GM23248 (cell line): ENCODE measurements at regions not wholly inside any gene's neighbourhood (a gene's known extent, or its start where the extent isn't known, plus 50 kb on each side); places are given as distances from the start of the nearest gene placed in this dataset.

Source experiments
- DNase-seq: peaks from one replicate; pipeline ENCODE4 v3.0.0-alpha.2; 2015
- H2AFZ ChIP-seq: fragments of 200-600 bp; sonication (generic); 2 replicates; pipeline ENCODE4 v1.6.1; 2016; ENCODE audit warnings: antibody characterized with exemption
- H3F3A ChIP-seq: fragments of 200-600 bp; sonication (generic); 2 replicates; pipeline ENCODE4 v1.6.1; 2016; ENCODE audit warnings: mild to moderate bottlenecking, antibody characterized with exemption, mixed run types; ENCODE audit not compliant: insufficient read depth
- H3K27ac ChIP-seq: fragments of 200-600 bp; sonication (generic); 2 replicates; pipeline ENCODE4 v1.5.1; 2016; ENCODE audit warnings: mild to moderate bottlenecking
- H3K27me3 ChIP-seq: fragments of 200-600 bp; sonication (generic); replicated peaks from 2 replicates; pipeline ENCODE4 v1.6.1; 2016; ENCODE audit warnings: mild to moderate bottlenecking; ENCODE audit not compliant: insufficient read depth
- H3K36me3 ChIP-seq: fragments of 200-600 bp; sonication (generic); 2 replicates; pipeline ENCODE4 v1.6.1; 2016; ENCODE audit warnings: low read depth, mild to moderate bottlenecking
- H3K4me1 ChIP-seq: fragments of 200-600 bp; sonication (generic); 2 replicates; pipeline ENCODE4 v1.6.1; 2016; ENCODE audit warnings: mild to moderate bottlenecking; ENCODE audit not compliant: insufficient read depth
- H3K4me2 ChIP-seq: fragments of 200-600 bp; sonication (generic); one replicate; pipeline ENCODE4 v1.6.1; 2016; ENCODE audit warnings: mild to moderate bottlenecking; ENCODE audit not compliant: unreplicated experiment
- H3K4me3 ChIP-seq: fragments of 200-600 bp; sonication (generic); 2 replicates; pipeline ENCODE4 v1.5.1; 2016; ENCODE audit warnings: mild to moderate bottlenecking
- H3K79me2 ChIP-seq: fragments of 200-600 bp; sonication (generic); 2 replicates; pipeline ENCODE4 v1.6.1; 2016; ENCODE audit warnings: mild to moderate bottlenecking; ENCODE audit not compliant: insufficient read depth
- H3K9ac ChIP-seq: fragments of 200-600 bp; sonication (generic); 2 replicates; pipeline ENCODE4 v1.6.1; 2016; ENCODE audit warnings: mild to moderate bottlenecking
- H3K9me2 ChIP-seq: fragments of 200-600 bp; sonication (generic); 2 replicates; pipeline ENCODE4 v1.6.1; 2016; ENCODE audit warnings: mixed run types, mild to moderate bottlenecking, moderate library complexity; ENCODE audit not compliant: insufficient read depth
- H3K9me3 ChIP-seq: fragments of 200-600 bp; sonication (generic); one replicate; pipeline ENCODE4 v1.6.1; 2017; ENCODE audit warnings: low read depth
- H4K20me1 ChIP-seq: fragments of 200-600 bp; sonication (generic); 2 replicates; pipeline ENCODE4 v1.6.0; 2016; ENCODE audit not compliant: insufficient read depth
- EZH2 ChIP-seq: fragments of 200-600 bp; sonication (generic); IDR thresholded peaks from 2 replicates; pipeline ENCODE4 v1.6.1; 2018; ENCODE audit warnings: antibody characterized with exemption, mild to moderate bottlenecking; ENCODE audit not compliant: insufficient read depth, poor library complexity, severe bottlenecking
- EZH2phosphoT487 ChIP-seq: fragments of 200-600 bp; sonication (generic); IDR thresholded peaks from 2 replicates; pipeline ENCODE4 v1.6.1; 2018; ENCODE audit warnings: antibody characterized with exemption, moderate library complexity, mild to moderate bottlenecking, low read depth; ENCODE audit not compliant: insufficient read depth
- WGBS, 2 experiments: methylation state at CpG; one replicate each; pipeline ENCODE4 v1.1.6; 2015 to 2017; ENCODE audit warnings: low lambda C conversion rate in 2 of 2, low coverage in 1 of 2; ENCODE audit errors: missing lambda C conversion rate in 2 of 2; 5-methylcytosine and 5-hydroxymethylcytosine counted together
- in situ Hi-C: fragments of 300-500 bp; cut with MboI; formaldehyde crosslinking; loops from 2 replicates; pipeline ENCODE4 v1.15.0; 2020

DNA sequence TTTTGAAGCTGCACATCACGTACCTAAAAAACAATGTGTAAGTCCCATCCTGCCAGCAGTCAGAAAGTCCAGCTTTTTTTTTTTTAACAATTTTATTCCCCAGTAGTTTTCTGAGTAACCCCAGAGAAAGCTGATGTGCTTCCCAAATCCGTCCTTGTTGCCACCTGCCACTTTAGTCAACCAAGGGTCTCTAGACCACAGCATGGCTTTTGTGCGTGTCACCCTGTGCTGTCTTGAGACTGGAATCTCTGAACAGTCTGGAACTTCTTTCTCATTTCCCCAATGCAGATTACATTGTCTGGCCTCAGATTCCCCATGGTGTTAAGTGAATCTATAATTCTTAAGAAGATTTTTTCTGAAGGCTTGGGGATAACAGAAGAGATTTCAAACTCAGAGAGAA, 289.2 kb upstream of the KLF12 start:
- no peak for DNase-seq
- in situ Hi-C loops, result no loop called here
- no peaks in the 10 kb centered on the region for H3K27me3 ChIP-seq
- TF ChIP-seq EZH2phosphoT487 (no peak), EZH2 (no peak)
- H3K79me2 ChIP-seq, result no peaks in the 10 kb centered on the region
- H3K4me2 ChIP-seq, result no peak overlapping the region
- H3K4me3 ChIP-seq, result no peak overlapping the region
- H3K9me2 ChIP-seq, result no peaks in the 10 kb centered on the region
- H2AFZ ChIP-seq, result no peak overlapping the region
- 26 to 36% methylated on average over 3 of the region's 3 CpGs for WGBS, 2 experiments
- no peak overlapping the region for H3K9ac ChIP-seq
- no peak overlapping the region for H3K27ac ChIP-seq
- H4K20me1 ChIP-seq, result no peaks in the 10 kb centered on the region
- H3K9me3 ChIP-seq, result no peaks in the 10 kb centered on the region
- no peaks in the 10 kb centered on the region for H3K4me1 ChIP-seq
- no peaks in the 10 kb centered on the region for H3F3A ChIP-seq
- H3K36me3 ChIP-seq, result no peaks in the 10 kb centered on the region

DNA sequence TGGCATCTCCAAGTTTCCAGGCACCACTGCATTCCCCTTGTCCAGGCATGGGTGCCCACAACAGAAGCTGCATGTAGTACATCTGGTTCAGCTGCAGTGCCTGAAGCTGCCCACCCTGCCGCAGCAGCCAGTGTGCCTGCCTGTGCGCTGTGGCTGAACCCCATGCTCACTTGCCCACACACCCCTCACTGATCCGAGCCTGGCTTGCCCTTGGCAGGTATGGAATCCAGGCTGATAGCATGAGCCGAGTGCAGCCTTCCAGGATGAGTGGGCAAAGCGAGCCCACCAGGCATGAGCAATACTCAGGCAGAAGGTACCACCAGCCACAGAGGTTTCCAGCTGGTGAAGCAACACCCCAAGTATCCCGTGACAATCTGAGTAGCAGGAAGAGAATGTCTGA, 280.3 kb upstream of the KLF12 start:
- no peak for TF ChIP-seq EZH2phosphoT487
- TF ChIP-seq EZH2, result no peak
- no peak for DNase-seq
- Histone ChIP-seq H3K27me3 (no peaks in the 10 kb centered on the region; the same call in 1 of the 2 replicates), H3K79me2 (no peaks in the 10 kb centered on the region), H3K9ac (no peak overlapping the region), H3K9me2 (no peaks in the 10 kb centered on the region), H3K36me3 (no peaks in the 10 kb centered on the region), H3K9me3 (no peaks in the 10 kb centered on the region), H4K20me1 (no peaks in the 10 kb centered on the region), H2AFZ (no peak overlapping the region), H3K4me2 (no peak overlapping the region), H3F3A (no peaks in the 10 kb centered on the region), H3K4me3 (no peak overlapping the region), H3K4me1 (no peaks in the 10 kb centered on the region), H3K27ac (no peak overlapping the region)
- in situ Hi-C loops, result no loop called here
- WGBS, 2 experiments, result 59 to 62% methylated on average over 6 of the region's 6 CpGs

DNA sequence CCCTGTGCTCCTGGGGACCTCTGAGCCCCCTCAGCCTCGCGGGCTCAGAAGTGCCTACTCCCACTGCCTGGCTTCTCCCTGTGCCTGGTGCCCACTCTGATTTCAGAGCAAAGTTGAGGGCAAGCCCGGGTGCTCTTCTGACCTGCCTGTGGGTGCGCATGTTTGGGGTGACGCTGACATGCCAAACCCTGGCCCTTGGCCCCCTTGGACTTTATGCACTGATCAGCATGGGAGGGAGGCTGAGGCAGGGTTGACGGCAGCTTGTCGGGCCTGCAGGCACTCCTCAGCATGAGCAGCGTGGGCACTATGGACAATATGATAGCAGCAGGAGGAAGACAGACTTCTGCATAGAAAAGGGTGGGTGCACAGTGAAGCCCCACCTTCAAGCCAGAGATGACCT, 279.3 kb upstream of the KLF12 start:
- H3K27ac ChIP-seq, result no peak overlapping the region
- in situ Hi-C loops, result no loop called here
- DNase-seq, result no peak
- no peak overlapping the region for H3K4me3 ChIP-seq
- no peak overlapping the region for H2AFZ ChIP-seq
- no peaks in the 10 kb centered on the region for H4K20me1 ChIP-seq
- no peaks in the 10 kb centered on the region for H3K9me2 ChIP-seq
- no peak overlapping the region for H3K9ac ChIP-seq
- H3K4me2 ChIP-seq, result no peak overlapping the region
- no peaks in the 10 kb centered on the region for H3F3A ChIP-seq
- TF ChIP-seq EZH2phosphoT487 (no peak), EZH2 (no peak)
- no peaks in the 10 kb centered on the region for H3K36me3 ChIP-seq
- no peaks in the 10 kb centered on the region; the same call in 1 of the 2 replicates for H3K27me3 ChIP-seq
- no peaks in the 10 kb centered on the region for H3K79me2 ChIP-seq
- H3K4me1 ChIP-seq, result no peaks in the 10 kb centered on the region
- WGBS, 2 experiments, result 56 to 58% methylated on average over 8 of the region's 8 CpGs
- no peaks in the 10 kb centered on the region for H3K9me3 ChIP-seq

DNA sequence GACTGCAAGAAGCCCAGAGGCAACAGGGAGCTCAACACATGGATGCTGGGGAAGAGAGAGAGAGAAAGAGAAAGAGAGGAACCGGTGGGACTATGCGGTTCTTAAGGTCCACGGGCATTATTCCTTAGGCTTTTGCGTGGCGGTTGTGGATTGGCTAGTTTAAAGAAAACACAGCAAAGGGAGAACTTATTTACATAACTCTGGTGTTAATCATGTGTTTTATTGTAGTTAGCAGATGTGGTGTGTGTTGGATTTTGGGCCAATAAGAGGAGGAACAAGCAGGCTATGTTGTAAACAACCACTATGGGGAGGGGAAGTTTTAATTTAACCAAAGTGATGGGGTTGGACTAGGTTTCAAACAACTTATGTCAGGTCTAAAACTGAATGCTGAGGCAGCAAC, 275.3 kb upstream of the KLF12 start:
- H3K27ac ChIP-seq, result no peak overlapping the region
- WGBS, 2 experiments, result 40 to 47% methylated on average over 5 of the region's 5 CpGs
- peaks cover 7% of the 10 kb centered on the region; the same call in 1 of the 2 replicates for H3K4me1 ChIP-seq
- H4K20me1 ChIP-seq, result no peaks in the 10 kb centered on the region
- no peaks in the 10 kb centered on the region for H3K79me2 ChIP-seq
- TF ChIP-seq EZH2phosphoT487, result no peak
- TF ChIP-seq EZH2, result no peak
- no peak overlapping the region for H3K4me2 ChIP-seq
- no peak overlapping the region for H3K9ac ChIP-seq
- H3F3A ChIP-seq, result no peaks in the 10 kb centered on the region
- no peak overlapping the region for H3K4me3 ChIP-seq
- no peaks in the 10 kb centered on the region for H3K9me3 ChIP-seq
- H2AFZ ChIP-seq, result no peak overlapping the region
- no peak for DNase-seq
- in situ Hi-C loops, result no loop called here
- no peaks in the 10 kb centered on the region for H3K9me2 ChIP-seq
- H3K27me3 ChIP-seq, result no peaks in the 10 kb centered on the region
- H3K36me3 ChIP-seq, result no peaks in the 10 kb centered on the region

DNA sequence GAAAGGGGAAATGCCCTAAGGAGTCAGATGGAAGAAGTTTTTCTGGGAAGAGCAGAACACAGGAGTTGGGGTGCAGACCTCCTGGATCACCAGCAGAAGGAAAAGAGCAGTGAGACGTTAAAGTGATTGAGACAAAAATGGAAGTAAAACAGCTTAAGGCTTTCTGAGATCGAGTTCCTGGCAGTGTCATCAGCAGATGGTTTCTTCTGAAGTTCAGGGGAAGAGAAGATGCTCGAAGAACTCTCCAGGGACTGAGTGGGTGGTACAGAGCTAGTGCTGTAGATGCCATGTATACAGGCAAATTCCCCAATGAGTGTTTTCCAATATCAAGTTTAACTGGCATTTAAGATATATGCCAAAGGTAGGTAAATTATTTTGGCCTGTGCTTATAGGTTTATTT, 272.2 kb upstream of the KLF12 start:
- Histone ChIP-seq H3K9me2 (no peaks in the 10 kb centered on the region), H3K4me2 (peak overlapping the region; percentile 84), H3K79me2 (no peaks in the 10 kb centered on the region), H3K27ac (no peak overlapping the region), H3K9ac (peak overlapping the region; percentile 9; the same call in 1 of the 2 replicates), H2AFZ (peak overlapping the region; percentile 85), H3K9me3 (no peaks in the 10 kb centered on the region), H4K20me1 (no peaks in the 10 kb centered on the region), H3K27me3 (no peaks in the 10 kb centered on the region), H3K4me3 (peak overlapping the region; percentile 61), H3K36me3 (no peaks in the 10 kb centered on the region), H3F3A (no peaks in the 10 kb centered on the region), H3K4me1 (peaks cover 7% of the 10 kb centered on the region; the same call in 1 of the 2 replicates)
- DNase-seq, result peak; percentile 23
- in situ Hi-C loops, result no loop called here
- no peak for TF ChIP-seq EZH2
- 15 to 23% methylated on average over 3 of the region's 3 CpGs for WGBS, 2 experiments
